ENCODE measurements at regions not wholly inside any gene's neighbourhood (a gene's known extent, or its start where the extent isn't known, plus 50 kb on each side); places are given as distances from the start of the nearest gene placed in this dataset.

DNA sequence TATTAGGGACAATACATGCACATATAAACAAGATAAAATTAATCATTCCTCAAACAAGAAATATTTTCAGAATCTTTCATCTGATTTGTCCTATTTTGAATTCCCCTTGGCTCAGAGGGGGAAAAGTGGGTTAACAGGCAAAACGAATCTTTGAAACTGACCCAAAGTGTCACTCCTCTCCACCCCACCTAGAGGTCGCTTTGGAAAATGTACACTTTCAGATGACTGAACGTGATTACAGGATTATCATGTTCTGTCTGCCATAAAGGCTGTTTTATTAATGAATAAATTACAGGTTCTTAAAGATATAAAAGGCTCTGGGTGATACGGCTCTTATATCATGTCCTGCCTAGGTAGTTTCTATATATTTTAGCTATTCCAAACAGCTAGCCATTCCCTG lies 1735.0 kb downstream of the LRRC4C start:
- H3K4me1 Mint-ChIP-seq (ENCODE audit: unreplicated experiment), result peaks cover 16% of the 10 kb centered on the region
- H3K9me3 Mint-ChIP-seq, result no peaks in the 10 kb centered on the region
- no peak for DNase-seq (ENCODE audit: extremely low spot score, unreplicated experiment)
- no peaks in the 10 kb centered on the region for H3K36me3 Mint-ChIP-seq
- TF ChIP-seq, protein P1, sequence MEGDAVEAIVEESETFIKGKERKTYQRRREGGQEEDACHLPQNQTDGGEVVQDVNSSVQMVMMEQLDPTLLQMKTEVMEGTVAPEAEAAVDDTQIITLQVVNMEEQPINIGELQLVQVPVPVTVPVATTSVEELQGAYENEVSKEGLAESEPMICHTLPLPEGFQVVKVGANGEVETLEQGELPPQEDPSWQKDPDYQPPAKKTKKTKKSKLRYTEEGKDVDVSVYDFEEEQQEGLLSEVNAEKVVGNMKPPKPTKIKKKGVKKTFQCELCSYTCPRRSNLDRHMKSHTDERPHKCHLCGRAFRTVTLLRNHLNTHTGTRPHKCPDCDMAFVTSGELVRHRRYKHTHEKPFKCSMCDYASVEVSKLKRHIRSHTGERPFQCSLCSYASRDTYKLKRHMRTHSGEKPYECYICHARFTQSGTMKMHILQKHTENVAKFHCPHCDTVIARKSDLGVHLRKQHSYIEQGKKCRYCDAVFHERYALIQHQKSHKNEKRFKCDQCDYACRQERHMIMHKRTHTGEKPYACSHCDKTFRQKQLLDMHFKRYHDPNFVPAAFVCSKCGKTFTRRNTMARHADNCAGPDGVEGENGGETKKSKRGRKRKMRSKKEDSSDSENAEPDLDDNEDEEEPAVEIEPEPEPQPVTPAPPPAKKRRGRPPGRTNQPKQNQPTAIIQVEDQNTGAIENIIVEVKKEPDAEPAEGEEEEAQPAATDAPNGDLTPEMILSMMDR (conservative IDR thresholded peaks at IDR 0.05), result peak; percentile 53
- H3K27me3 Mint-ChIP-seq, result no peaks in the 10 kb centered on the region
- H3K4me3 Mint-ChIP-seq, result no peak overlapping the region
- H3K27ac Mint-ChIP-seq, result no peak overlapping the region

DNA sequence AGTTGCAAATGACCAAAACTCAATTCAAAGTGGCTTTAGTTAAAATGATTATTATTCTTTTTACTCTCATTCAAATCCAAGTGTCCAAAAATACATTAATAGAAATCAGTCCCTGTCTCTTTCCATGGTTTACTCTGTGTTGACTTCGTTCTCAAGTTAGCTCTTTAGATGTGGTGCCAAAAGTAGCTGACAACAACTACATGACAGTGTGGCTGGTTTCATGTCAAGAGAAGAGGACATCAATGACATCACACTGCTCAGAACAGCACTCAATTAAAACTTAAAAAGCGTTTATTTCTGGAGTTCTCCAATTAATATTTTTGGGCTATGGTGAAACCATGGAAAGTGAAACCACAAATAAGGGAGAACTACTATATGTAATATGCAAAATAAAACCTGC lies 1746.9 kb downstream of the LRRC4C start:
- no peak for DNase-seq (ENCODE audit: extremely low spot score, unreplicated experiment)
- Mint-ChIP-seq H3K4me3 (no peak overlapping the region), H3K27ac (no peak overlapping the region), H3K27me3 (no peaks in the 10 kb centered on the region), H3K36me3 (no peaks in the 10 kb centered on the region), H3K4me1 (ENCODE audit: unreplicated experiment) (no peaks in the 10 kb centered on the region), H3K9me3 (no peaks in the 10 kb centered on the region)
- TF ChIP-seq, protein P1 (conservative IDR thresholded peaks at IDR 0.05), result no peak

DNA sequence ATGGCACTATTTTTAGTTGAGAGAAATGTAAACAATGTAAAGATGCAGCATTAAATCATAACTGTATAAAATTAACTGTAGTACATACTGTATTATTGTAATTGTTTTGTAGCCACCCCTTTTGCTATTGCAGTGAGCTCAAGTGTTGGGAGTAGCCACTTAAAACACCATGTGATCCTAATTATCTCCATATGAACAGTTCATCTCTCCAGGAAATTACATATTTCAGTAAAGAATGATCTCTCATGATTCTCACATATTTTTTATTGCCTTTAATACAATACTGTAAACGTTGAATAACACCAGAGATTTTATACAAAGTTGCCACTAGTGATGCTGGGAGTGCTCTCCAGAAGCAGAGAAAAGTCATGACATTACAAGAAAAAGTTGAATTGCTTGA lies 1768.6 kb downstream of the LRRC4C start:
- H3K27ac Mint-ChIP-seq, result no peak overlapping the region
- no peaks in the 10 kb centered on the region for H3K4me1 Mint-ChIP-seq (ENCODE audit: unreplicated experiment)
- no peak overlapping the region for H3K4me3 Mint-ChIP-seq
- H3K27me3 Mint-ChIP-seq, result no peaks in the 10 kb centered on the region
- TF ChIP-seq, protein P1 (conservative IDR thresholded peaks at IDR 0.05), result no peak
- H3K36me3 Mint-ChIP-seq, result no peaks in the 10 kb centered on the region
- no peak for DNase-seq (ENCODE audit: extremely low spot score, unreplicated experiment)
- H3K9me3 Mint-ChIP-seq, result no peaks in the 10 kb centered on the region

DNA sequence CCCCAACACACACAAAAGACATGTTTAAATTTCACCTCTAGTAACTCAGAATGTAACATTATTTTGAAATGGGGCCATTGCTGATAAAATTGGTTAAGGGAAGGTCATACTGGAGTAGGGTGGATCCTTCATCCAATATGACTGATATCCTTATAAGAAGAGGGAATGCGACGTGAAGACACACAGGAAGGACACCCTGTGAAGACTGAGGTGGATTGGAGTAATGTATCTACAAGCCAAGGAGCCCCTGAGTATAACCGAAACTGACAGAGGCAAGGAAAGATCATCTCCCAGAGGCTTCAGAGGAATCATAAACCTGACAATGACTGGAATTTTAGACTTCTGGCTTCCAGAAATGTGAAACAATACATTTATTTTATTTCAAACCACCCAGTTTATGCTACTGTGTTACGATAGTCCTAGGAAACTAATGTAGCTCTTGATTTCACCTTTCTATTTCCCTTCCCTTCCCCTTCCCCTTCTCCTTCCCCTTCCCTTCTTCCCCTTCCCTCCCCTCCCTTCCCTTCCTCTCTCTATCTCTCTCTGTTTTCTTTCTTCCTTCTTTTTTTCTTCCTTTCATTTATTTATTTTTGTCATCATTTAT lies 1775.4 kb downstream of the LRRC4C start:
- Mint-ChIP-seq H3K27me3 (no peaks in the 10 kb centered on the region), H3K4me1 (ENCODE audit: unreplicated experiment) (no peaks in the 10 kb centered on the region), H3K27ac (no peak overlapping the region), H3K36me3 (no peaks in the 10 kb centered on the region), H3K4me3 (no peak overlapping the region), H3K9me3 (peaks cover 5% of the 10 kb centered on the region)
- TF ChIP-seq, protein P1 (conservative IDR thresholded peaks at IDR 0.05), result no peak
- no peak for DNase-seq (ENCODE audit: extremely low spot score, unreplicated experiment)

DNA sequence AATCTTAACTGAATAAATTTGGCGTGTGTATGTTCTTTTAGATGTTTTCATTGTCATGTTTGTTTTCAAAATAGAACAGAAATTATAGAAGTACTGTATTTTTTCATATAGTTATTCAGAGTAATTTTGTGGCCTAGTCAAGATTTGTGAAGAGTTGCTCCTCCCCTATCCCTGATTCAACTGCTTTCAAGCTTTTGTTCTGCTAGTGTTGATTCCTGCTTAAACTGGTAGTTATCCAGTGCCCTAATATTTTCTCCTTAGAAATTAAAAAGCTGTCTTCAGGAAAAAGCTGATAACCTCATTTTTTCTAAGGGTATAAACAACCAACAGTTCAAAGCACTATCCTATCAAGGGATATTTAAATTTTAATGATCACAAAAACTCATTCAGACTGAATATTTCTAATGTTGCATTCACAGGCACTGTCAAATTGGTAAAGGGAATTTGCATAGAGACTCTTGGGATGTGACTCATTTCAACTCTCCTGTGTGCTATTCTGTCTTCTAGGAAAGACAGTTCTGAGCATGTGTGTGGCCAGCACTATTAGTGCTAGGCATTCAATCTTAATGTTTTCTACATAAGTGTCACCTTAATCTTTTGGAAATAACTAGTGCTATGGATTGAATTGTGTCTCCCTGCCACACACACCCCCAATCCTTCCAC lies 1776.0 kb downstream of the LRRC4C start:
- Mint-ChIP-seq H3K9me3 (peaks cover 5% of the 10 kb centered on the region), H3K4me1 (ENCODE audit: unreplicated experiment) (no peaks in the 10 kb centered on the region), H3K4me3 (no peak overlapping the region)

More for the DNA sequence above, 1776.0 kb downstream of the LRRC4C start:
- H3K27me3 Mint-ChIP-seq, result no peaks in the 10 kb centered on the region
- no peaks in the 10 kb centered on the region for H3K36me3 Mint-ChIP-seq
- no peak for DNase-seq (ENCODE audit: extremely low spot score, unreplicated experiment)
- TF ChIP-seq, protein P1 (conservative IDR thresholded peaks at IDR 0.05), result no peak
- no peak overlapping the region for H3K27ac Mint-ChIP-seq
